Umbilical cord (tissue), 1 donor: ENCODE measurements at regions not wholly inside any gene's neighbourhood (a gene's known extent, or its start where the extent isn't known, plus 50 kb on each side); places are given as distances from the start of the nearest gene placed in this dataset.

ENCODE experiments used
- DNase-seq: peaks from one replicate; pipeline ENCODE4 v3.0.0-alpha.2; 2015; ENCODE audit warnings: low spot score

DNA sequence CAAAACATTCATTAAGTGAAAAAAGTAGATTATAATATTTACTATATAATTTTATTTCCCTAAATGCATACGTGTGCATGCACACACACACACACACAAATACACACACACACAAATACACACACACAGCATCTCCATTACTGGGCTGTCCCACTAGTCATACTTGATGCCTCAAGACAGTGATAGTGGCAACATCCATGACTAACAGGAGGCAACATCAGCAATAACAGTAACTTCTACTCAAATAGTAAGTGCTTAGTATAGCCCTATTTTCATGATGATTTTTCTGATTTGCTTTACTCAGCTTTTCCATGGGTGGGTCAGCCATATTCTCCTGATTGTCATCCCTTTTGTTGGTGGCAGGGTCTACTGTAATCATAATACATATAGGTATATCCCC lies 325.9 kb upstream of the TEX13C start:
- DNase-seq: no peak

DNA sequence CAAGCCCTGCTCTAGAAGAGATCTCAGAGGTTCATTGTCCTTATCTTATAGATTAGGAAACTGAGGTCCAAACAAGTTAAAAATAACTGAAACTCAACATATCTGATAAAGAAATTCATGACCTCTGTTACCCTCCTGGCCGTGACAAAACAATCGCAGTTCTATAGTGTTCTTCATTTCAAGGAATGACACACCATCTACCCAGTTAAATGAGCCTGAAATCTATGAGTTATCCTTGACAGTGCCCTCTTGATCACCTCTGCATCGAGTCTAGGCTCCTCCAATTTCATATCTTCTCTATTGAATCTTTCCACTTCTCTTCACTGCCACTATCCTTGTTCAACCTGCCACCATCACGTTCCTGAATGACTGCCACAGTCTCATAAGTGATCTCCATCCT lies 325.3 kb upstream of the TEX13C start:
- no peak for DNase-seq

DNA sequence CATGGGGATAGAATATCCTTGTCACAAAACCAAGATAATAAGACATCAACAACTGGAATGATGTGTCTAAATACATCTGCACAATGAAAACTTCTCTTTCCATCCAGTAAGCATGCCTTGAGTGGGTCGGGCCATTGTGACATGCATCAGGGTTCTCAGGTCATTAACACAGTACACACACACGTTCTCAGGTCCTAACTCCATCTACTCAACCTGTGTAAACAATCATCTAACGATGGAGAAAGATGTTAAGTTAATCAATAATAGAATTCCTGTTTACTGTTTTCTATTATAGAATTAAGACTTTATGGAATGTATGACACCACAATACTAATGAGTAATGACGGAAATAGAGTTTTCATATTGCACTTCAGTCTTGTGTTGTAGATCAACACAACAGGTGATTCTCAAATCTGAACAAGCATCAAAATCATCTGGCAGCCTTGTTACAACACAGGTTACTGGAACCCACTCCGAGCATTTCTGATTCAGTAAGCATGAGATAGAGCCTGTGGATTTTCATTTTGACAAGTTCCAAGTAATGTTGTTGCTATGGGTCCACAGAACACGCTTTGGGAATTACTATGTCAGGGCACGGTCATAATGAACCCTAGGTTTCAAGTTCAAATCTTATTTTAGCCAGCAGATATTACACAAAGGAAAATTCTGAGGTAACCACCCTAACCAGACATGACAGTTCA lies 315.8 kb upstream of the TEX13C start:
- no peak for DNase-seq

DNA sequence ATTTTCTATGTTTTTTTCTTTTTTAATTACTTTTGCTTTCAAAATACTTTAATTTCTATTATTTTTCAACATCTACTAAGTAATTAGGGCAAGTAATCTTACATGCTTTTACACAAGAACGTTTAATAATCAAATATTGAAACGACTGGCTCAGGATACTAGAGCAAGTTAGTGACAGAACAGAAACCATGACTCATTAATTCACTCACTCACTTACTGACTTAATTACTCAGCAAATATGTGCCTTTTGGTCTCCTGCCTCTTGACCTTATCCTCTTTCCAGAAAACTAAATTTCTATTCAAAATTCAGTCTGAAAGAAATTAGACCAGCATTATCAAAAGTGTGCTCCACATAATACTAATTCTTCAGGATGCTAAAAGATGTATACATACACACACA lies 314.9 kb upstream of the TEX13C start:
- DNase-seq: no peak

DNA sequence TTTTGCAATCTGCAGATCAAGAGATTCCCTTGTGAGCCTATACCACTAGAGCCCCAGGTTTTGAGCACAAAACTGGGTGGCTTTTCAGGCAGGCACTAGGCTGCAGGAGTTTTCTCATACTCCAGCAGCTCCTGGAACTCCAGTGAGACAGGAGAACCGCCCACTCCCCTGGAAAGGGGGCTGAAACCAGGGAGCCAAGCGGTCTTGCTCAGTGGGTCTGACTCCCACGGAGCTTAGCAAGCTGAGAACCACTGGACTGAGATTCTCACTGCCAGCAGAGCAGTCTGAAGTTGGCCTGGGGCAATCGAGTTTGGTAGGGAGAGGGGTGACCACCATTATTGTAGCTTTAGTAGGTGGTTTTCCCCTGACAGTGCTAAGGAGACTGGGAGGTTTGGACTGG lies 313.8 kb upstream of the TEX13C start:
- DNase-seq: no peak

DNA sequence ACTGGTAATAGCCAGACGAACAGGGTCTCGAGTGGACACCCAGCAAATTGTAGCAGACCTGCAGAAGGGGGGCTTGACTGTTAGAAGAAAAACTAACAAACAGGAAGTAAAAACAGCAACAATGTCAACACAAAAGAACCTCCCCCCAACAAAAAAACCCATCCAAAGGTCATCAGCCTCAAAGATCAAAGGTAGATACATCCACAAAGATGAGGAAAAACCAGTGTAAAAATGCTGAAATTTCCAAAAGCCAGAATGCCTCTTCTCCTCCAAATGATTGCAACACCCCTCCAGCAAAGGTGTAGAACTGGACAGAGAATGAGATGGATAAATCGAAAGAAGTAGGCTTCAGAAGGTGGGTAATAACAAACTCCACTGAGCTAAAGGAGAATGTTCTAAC lies 313.0 kb upstream of the TEX13C start:
- DNase-seq: no peak

DNA sequence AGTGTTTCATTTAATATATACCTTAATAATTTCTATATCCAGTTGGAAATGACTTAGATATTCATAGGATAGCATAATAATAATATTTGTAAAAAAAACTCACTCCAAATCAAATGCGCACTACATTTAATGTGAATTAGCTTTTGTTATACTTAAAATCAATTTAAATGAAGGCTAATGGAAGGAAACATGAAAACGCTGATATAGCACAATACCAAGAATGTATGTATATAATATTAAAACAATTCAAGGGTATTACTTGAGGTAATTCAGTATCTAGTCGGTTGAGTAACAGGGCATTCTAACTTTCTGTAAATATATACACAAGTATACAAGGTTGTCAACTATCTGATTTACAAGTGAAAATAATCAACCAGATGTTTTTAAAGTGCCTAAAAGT lies 307.1 kb upstream of the TEX13C start:
- DNase-seq: no peak

DNA sequence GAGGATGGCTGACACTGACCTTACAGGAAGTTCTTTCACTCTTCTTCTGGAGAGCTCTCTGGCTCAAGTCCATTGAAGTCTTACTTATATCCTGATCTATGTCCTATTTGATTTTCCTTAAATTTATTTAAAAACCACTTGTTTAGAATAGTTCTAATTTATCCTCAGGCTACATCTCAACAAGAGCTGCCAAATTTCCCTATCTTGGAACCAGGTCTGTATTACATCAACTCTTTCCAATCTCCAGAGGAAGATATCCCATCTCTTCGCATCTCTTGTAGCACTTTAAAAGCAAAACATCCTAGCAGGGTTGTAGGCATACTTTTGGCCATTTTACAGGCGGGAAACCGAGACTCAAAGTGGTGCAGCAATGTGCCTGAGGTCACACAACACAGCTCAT lies 290.5 kb upstream of the TEX13C start:
- no peak for DNase-seq
